Renal pelvis (tissue), 1 donor: ENCODE measurements at regions not wholly inside any gene's neighbourhood (a gene's known extent, or its start where the extent isn't known, plus 50 kb on each side); places are given as distances from the start of the nearest gene placed in this dataset.
A peak's percentile ranks its signal among the peaks of the same experiment; 100 is the strongest.

ENCODE experiments used
- DNase-seq: peaks from one replicate; pipeline ENCODE4 v3.0.0-alpha.2; 2013

GRCh38 chr6:225907-226306 is 66.4 kb upstream of the DUSP22 start:
- no peak for DNase-seq

GRCh38 chr6:226516-227073 is 65.7 kb upstream of the DUSP22 start:
- no peak for DNase-seq

- DNase-seq = no peak
Observed at GRCh38 chr6:227074-227782, 65.1 kb upstream of the DUSP22 start.

- DNase-seq = no peak
Observed at GRCh38 chr6:227812-228338, 64.4 kb upstream of the DUSP22 start.

- no peak for DNase-seq
Observed at GRCh38 chr6:228881-229651, 63.2 kb upstream of the DUSP22 start.

- no peak for DNase-seq
Observed at GRCh38 chr6:231779-232178, 60.5 kb upstream of the DUSP22 start.

- no peak for DNase-seq
Observed at GRCh38 chr6:232982-233640, 59.2 kb upstream of the DUSP22 start.

- no peak for DNase-seq
Observed at GRCh38 chr6:234706-235372, 57.4 kb upstream of the DUSP22 start.

GRCh38 chr6:235763-236360 is 56.4 kb upstream of the DUSP22 start:
- DNase-seq = no peak

- DNase-seq = no peak
Observed at GRCh38 chr6:236519-236918, 55.8 kb upstream of the DUSP22 start.

- no peak for DNase-seq
Observed at GRCh38 chr6:240151-240550, 52.1 kb upstream of the DUSP22 start.

GRCh38 chr6:241336-241865 is 50.9 kb upstream of the DUSP22 start:
- DNase-seq = peak; percentile 85
